ENCODE measurements at regions not wholly inside any gene's neighbourhood (a gene's known extent, or its start where the extent isn't known, plus 50 kb on each side); places are given as distances from the start of the nearest gene placed in this dataset.

- Histone ChIP-seq H3K36me3 (no peaks in the 10 kb centered on the region), H3K4me3 (no peak overlapping the region), H3K27me3 (replicated peaks; ENCODE audit: insufficient read depth) (no peaks in the 10 kb centered on the region), H3K4me1 (ENCODE audit: control insufficient read depth in 1 of 2, low read depth in 2 of 2) (no peaks in the 10 kb centered on the region), H3K9me3 (no peaks in the 10 kb centered on the region), H3K27ac (no peak overlapping the region)
- no peak for TF ChIP-seq CTCF (IDR thresholded peaks at IDR 0.05)
- ATAC-seq (ENCODE audit: insufficient number of reproducible peaks, low FRiP score, low read depth) (no peak), DNase-seq (ENCODE audit: low spot score) (no peak)
These were observed 719.6 kb downstream of the BRD1 start for GRCh38 chr22:49107961-49108530.

- ATAC-seq (ENCODE audit: insufficient number of reproducible peaks, low FRiP score, low read depth) (no peak), DNase-seq (ENCODE audit: low spot score) (no peak)
- Histone ChIP-seq H3K27me3 (replicated peaks; ENCODE audit: insufficient read depth) (no peaks in the 10 kb centered on the region), H3K36me3 (no peaks in the 10 kb centered on the region), H3K27ac (no peak overlapping the region), H3K4me1 (ENCODE audit: control insufficient read depth in 1 of 2, low read depth in 2 of 2) (no peaks in the 10 kb centered on the region), H3K9me3 (no peaks in the 10 kb centered on the region), H3K4me3 (no peak overlapping the region)
- TF ChIP-seq CTCF (IDR thresholded peaks at IDR 0.05): no peak
These were observed 720.1 kb downstream of the BRD1 start for GRCh38 chr22:49107561-49107960.

- TF ChIP-seq CTCF (IDR thresholded peaks at IDR 0.05): no peak
- Histone ChIP-seq H3K9me3 (no peaks in the 10 kb centered on the region), H3K4me1 (ENCODE audit: control insufficient read depth in 1 of 2, low read depth in 2 of 2) (no peaks in the 10 kb centered on the region), H3K4me3 (no peak overlapping the region), H3K36me3 (no peaks in the 10 kb centered on the region), H3K27ac (no peak overlapping the region), H3K27me3 (replicated peaks; ENCODE audit: insufficient read depth) (no peaks in the 10 kb centered on the region)
- DNase-seq (ENCODE audit: low spot score): no peak
- ATAC-seq (ENCODE audit: insufficient number of reproducible peaks, low FRiP score, low read depth): no peak
These were observed 720.9 kb downstream of the BRD1 start for GRCh38 chr22:49106842-49107152.

GRCh38 chr22:49106096-49106841 is 721.4 kb downstream of the BRD1 start:
- H3K4me1 ChIP-seq (ENCODE audit: control insufficient read depth in 1 of 2, low read depth in 2 of 2): peaks cover 1% of the 10 kb centered on the region in 2 donors

GRCh38 chr22:49104434-49104833 is 723.2 kb downstream of the BRD1 start:
- H3K4me1 ChIP-seq (ENCODE audit: control insufficient read depth in 1 of 2, low read depth in 2 of 2): peaks cover 11 to 18% of the 10 kb centered on the region in 2 donors
- no peak overlapping the region for H3K4me3 ChIP-seq
- no peaks in the 10 kb centered on the region for H3K27me3 ChIP-seq (replicated peaks; ENCODE audit: insufficient read depth)
- DNase-seq (ENCODE audit: low spot score) (no peak), ATAC-seq (ENCODE audit: insufficient number of reproducible peaks, low FRiP score, low read depth) (no peak)
- no peaks in the 10 kb centered on the region for H3K9me3 ChIP-seq
- no peak overlapping the region for H3K27ac ChIP-seq
- TF ChIP-seq CTCF (IDR thresholded peaks at IDR 0.05): no peak
- no peaks in the 10 kb centered on the region for H3K36me3 ChIP-seq

More at GRCh38 chr22:49106096-49106841, 721.4 kb downstream of the BRD1 start:
- H3K36me3 ChIP-seq: no peaks in the 10 kb centered on the region
- H3K4me3 ChIP-seq: no peak overlapping the region
- ATAC-seq (ENCODE audit: insufficient number of reproducible peaks, low FRiP score, low read depth) (no peak), DNase-seq (ENCODE audit: low spot score) (no peak)
- H3K27me3 ChIP-seq (replicated peaks; ENCODE audit: insufficient read depth): no peaks in the 10 kb centered on the region
- no peak overlapping the region for H3K27ac ChIP-seq
- no peak for TF ChIP-seq CTCF (IDR thresholded peaks at IDR 0.05)
- no peaks in the 10 kb centered on the region for H3K9me3 ChIP-seq
